ENCODE measurements at regions not wholly inside any gene's neighbourhood (a gene's known extent, or its start where the extent isn't known, plus 50 kb on each side); places are given as distances from the start of the nearest gene placed in this dataset.

GRCh38 chr5:113825176-113825575, 311.7 kb downstream of the YTHDC2 start:
- no peaks in the 10 kb centered on the region for H3K9me3 ChIP-seq (ENCODE audit: control insufficient read depth, low read length)
- H3K27me3 ChIP-seq (replicated peaks; ENCODE audit: control insufficient read depth, insufficient read depth, low read length), result no peaks in the 10 kb centered on the region
- no peak overlapping the region for H3K4me3 ChIP-seq (ENCODE audit: low read length)
- DNase-seq (ENCODE audit: low read depth), result no peak
- no peaks in the 10 kb centered on the region for H3K36me3 ChIP-seq (ENCODE audit: control insufficient read depth, insufficient read depth, low read length, severe bottlenecking)
- no peak overlapping the region for H3K9ac ChIP-seq (ENCODE audit: low read length)
- no peaks in the 10 kb centered on the region for H3K4me1 ChIP-seq (ENCODE audit: control insufficient read depth, insufficient read depth, low read length)

DNA sequence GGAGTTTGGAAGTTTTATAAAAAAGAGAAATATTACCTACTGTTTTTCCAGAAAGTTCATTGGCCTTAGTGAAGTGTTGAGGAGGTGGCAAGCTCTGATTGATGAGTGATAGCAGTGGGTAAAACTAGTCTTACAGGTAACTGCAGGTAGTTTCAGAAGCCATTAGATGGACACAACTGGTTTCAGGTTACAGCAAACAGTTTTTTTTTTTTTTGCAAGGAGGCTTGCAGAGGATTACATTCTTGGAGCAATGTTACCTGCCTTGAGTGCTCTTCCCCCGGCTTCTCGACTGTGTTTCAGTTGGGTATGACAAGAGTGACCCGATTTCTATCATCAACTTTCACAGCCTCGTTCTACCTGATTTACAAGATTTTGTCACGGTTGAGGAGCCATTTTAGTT, 333.4 kb downstream of the YTHDC2 start:
- Histone ChIP-seq H3K27me3 (replicated peaks; ENCODE audit: control insufficient read depth, insufficient read depth, low read length) (no peaks in the 10 kb centered on the region), H3K4me3 (ENCODE audit: low read length) (no peak overlapping the region), H3K36me3 (ENCODE audit: control insufficient read depth, insufficient read depth, low read length, severe bottlenecking) (no peaks in the 10 kb centered on the region), H3K9me3 (ENCODE audit: control insufficient read depth, low read length) (no peaks in the 10 kb centered on the region), H3K9ac (ENCODE audit: low read length) (no peak overlapping the region), H3K4me1 (ENCODE audit: control insufficient read depth, insufficient read depth, low read length) (no peaks in the 10 kb centered on the region)
- no peak for DNase-seq (ENCODE audit: low read depth)

DNA sequence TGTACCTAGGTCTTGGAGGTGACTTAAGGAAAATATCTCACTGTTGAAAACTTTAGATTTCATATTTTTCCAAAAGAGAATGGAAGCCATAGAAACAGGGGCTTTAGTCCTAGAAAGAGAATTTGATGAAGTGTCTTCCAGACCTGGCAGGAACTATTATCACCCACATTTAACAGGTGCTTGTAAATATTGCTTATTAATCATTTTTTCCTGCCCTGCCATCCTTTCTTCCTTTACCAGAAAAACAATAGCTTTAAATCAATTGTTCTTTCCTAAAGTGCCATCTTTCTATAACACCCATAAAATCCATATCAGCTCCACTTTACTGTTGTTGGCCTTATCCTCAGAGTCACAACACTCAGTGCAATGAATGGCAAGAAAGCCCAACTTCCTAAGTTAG, 350.9 kb downstream of the YTHDC2 start:
- Histone ChIP-seq H3K9me3 (ENCODE audit: control insufficient read depth, low read length) (peaks cover 4% of the 10 kb centered on the region), H3K4me1 (ENCODE audit: control insufficient read depth, insufficient read depth, low read length) (no peaks in the 10 kb centered on the region), H3K4me3 (ENCODE audit: low read length) (no peak overlapping the region), H3K27me3 (replicated peaks; ENCODE audit: control insufficient read depth, insufficient read depth, low read length) (no peaks in the 10 kb centered on the region), H3K9ac (ENCODE audit: low read length) (no peak overlapping the region), H3K36me3 (ENCODE audit: control insufficient read depth, insufficient read depth, low read length, severe bottlenecking) (no peaks in the 10 kb centered on the region)
- DNase-seq (ENCODE audit: low read depth), result no peak

GRCh38 chr5:113866763-113867162, 353.3 kb downstream of the YTHDC2 start:
- H3K9ac ChIP-seq (ENCODE audit: low read length), result no peak overlapping the region
- H3K4me1 ChIP-seq (ENCODE audit: control insufficient read depth, insufficient read depth, low read length), result no peaks in the 10 kb centered on the region
- H3K9me3 ChIP-seq (ENCODE audit: control insufficient read depth, low read length), result peaks cover 4% of the 10 kb centered on the region
- DNase-seq (ENCODE audit: low read depth), result no peak
- H3K27me3 ChIP-seq (replicated peaks; ENCODE audit: control insufficient read depth, insufficient read depth, low read length), result no peaks in the 10 kb centered on the region
- no peaks in the 10 kb centered on the region for H3K36me3 ChIP-seq (ENCODE audit: control insufficient read depth, insufficient read depth, low read length, severe bottlenecking)
- H3K4me3 ChIP-seq (ENCODE audit: low read length), result no peak overlapping the region

- DNase-seq (ENCODE audit: low read depth), result no peak
- H3K9me3 ChIP-seq (ENCODE audit: control insufficient read depth, low read length), result peaks cover 4% of the 10 kb centered on the region
- no peaks in the 10 kb centered on the region for H3K36me3 ChIP-seq (ENCODE audit: control insufficient read depth, insufficient read depth, low read length, severe bottlenecking)
- H3K4me3 ChIP-seq (ENCODE audit: low read length), result no peak overlapping the region
- H3K27me3 ChIP-seq (replicated peaks; ENCODE audit: control insufficient read depth, insufficient read depth, low read length), result no peaks in the 10 kb centered on the region
- H3K4me1 ChIP-seq (ENCODE audit: control insufficient read depth, insufficient read depth, low read length), result no peaks in the 10 kb centered on the region
- H3K9ac ChIP-seq (ENCODE audit: low read length), result no peak overlapping the region
Measured at GRCh38 chr5:113869611-113870010, 356.1 kb downstream of the YTHDC2 start.

- Histone ChIP-seq H3K27me3 (replicated peaks; ENCODE audit: control insufficient read depth, insufficient read depth, low read length) (no peaks in the 10 kb centered on the region), H3K36me3 (ENCODE audit: control insufficient read depth, insufficient read depth, low read length, severe bottlenecking) (no peaks in the 10 kb centered on the region), H3K4me3 (ENCODE audit: low read length) (no peak overlapping the region), H3K9me3 (ENCODE audit: control insufficient read depth, low read length) (peaks cover 4% of the 10 kb centered on the region), H3K4me1 (ENCODE audit: control insufficient read depth, insufficient read depth, low read length) (no peaks in the 10 kb centered on the region), H3K9ac (ENCODE audit: low read length) (no peak overlapping the region)
- no peak for DNase-seq (ENCODE audit: low read depth)
Measured at GRCh38 chr5:113871972-113872371, 358.5 kb downstream of the YTHDC2 start.

GRCh38 chr5:113875096-113875495, 361.6 kb downstream of the YTHDC2 start:
- Histone ChIP-seq H3K9ac (ENCODE audit: low read length) (no peak overlapping the region), H3K9me3 (ENCODE audit: control insufficient read depth, low read length) (peaks cover 2% of the 10 kb centered on the region), H3K36me3 (ENCODE audit: control insufficient read depth, insufficient read depth, low read length, severe bottlenecking) (no peaks in the 10 kb centered on the region), H3K4me3 (ENCODE audit: low read length) (no peak overlapping the region), H3K4me1 (ENCODE audit: control insufficient read depth, insufficient read depth, low read length) (no peaks in the 10 kb centered on the region), H3K27me3 (replicated peaks; ENCODE audit: control insufficient read depth, insufficient read depth, low read length) (no peaks in the 10 kb centered on the region)
- no peak for DNase-seq (ENCODE audit: low read depth)

GRCh38 chr5:113891491-113891890, 378.0 kb downstream of the YTHDC2 start:
- no peaks in the 10 kb centered on the region for H3K9me3 ChIP-seq (ENCODE audit: control insufficient read depth, low read length)
- H3K36me3 ChIP-seq (ENCODE audit: control insufficient read depth, insufficient read depth, low read length, severe bottlenecking), result no peaks in the 10 kb centered on the region
- no peak overlapping the region for H3K9ac ChIP-seq (ENCODE audit: low read length)
- no peaks in the 10 kb centered on the region for H3K4me1 ChIP-seq (ENCODE audit: control insufficient read depth, insufficient read depth, low read length)
- no peak for DNase-seq (ENCODE audit: low read depth)
- H3K4me3 ChIP-seq (ENCODE audit: low read length), result no peak overlapping the region
- no peaks in the 10 kb centered on the region for H3K27me3 ChIP-seq (replicated peaks; ENCODE audit: control insufficient read depth, insufficient read depth, low read length)

DNA sequence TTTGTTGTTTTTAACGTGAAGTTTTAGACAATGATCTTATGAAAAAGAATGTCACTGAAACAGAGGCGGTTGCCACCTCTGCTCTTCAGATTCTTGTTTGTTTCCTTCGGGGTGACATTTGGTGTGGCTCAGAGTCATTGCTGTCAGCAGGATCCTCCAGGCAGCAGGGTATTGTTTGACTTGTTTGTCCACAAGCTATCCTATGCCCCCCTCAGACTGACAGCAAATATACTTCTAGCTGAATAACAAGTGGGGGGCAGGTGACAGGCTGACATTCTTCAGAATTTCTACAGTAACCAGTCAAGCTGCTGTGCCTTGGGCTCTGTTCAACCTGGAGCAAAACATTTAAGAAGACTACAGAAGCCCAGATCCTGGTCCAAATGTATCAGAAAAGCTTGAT, 383.3 kb downstream of the YTHDC2 start:
- Histone ChIP-seq H3K4me1 (ENCODE audit: control insufficient read depth, insufficient read depth, low read length) (no peaks in the 10 kb centered on the region), H3K4me3 (ENCODE audit: low read length) (no peak overlapping the region), H3K9me3 (ENCODE audit: control insufficient read depth, low read length) (no peaks in the 10 kb centered on the region), H3K27me3 (replicated peaks; ENCODE audit: control insufficient read depth, insufficient read depth, low read length) (no peaks in the 10 kb centered on the region), H3K9ac (ENCODE audit: low read length) (no peak overlapping the region), H3K36me3 (ENCODE audit: control insufficient read depth, insufficient read depth, low read length, severe bottlenecking) (no peaks in the 10 kb centered on the region)
- no peak for DNase-seq (ENCODE audit: low read depth)

- Histone ChIP-seq H3K4me1 (ENCODE audit: control insufficient read depth, insufficient read depth, low read length) (no peaks in the 10 kb centered on the region), H3K9me3 (ENCODE audit: control insufficient read depth, low read length) (no peaks in the 10 kb centered on the region), H3K9ac (ENCODE audit: low read length) (no peak overlapping the region), H3K36me3 (ENCODE audit: control insufficient read depth, insufficient read depth, low read length, severe bottlenecking) (no peaks in the 10 kb centered on the region), H3K27me3 (replicated peaks; ENCODE audit: control insufficient read depth, insufficient read depth, low read length) (no peaks in the 10 kb centered on the region), H3K4me3 (ENCODE audit: low read length) (no peak overlapping the region)
- no peak for DNase-seq (ENCODE audit: low read depth)
Measured at GRCh38 chr5:113897748-113898147, 384.3 kb downstream of the YTHDC2 start.

DNA sequence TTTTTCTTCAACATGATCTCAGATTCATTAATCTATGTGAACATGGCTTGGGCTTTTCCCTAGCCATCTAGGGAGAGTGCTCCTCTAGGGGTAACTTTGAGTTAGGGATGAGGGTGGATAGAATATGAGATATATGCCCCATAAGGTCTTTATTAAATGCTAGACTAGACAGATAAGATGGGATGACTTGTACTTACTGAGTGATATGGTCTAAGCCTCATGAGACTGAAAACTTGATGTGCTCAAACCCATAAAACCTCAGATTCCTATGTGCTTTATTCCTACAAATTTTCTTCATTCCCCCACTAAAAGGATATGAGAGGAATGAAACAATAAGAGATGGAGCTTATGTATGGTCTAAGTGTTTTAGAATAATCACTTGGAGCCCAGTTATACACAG, 386.6 kb downstream of the YTHDC2 start:
- Histone ChIP-seq H3K36me3 (ENCODE audit: control insufficient read depth, insufficient read depth, low read length, severe bottlenecking) (no peaks in the 10 kb centered on the region), H3K27me3 (replicated peaks; ENCODE audit: control insufficient read depth, insufficient read depth, low read length) (no peaks in the 10 kb centered on the region), H3K9me3 (ENCODE audit: control insufficient read depth, low read length) (no peaks in the 10 kb centered on the region), H3K4me1 (ENCODE audit: control insufficient read depth, insufficient read depth, low read length) (no peaks in the 10 kb centered on the region), H3K9ac (ENCODE audit: low read length) (no peak overlapping the region), H3K4me3 (ENCODE audit: low read length) (no peak overlapping the region)
- no peak for DNase-seq (ENCODE audit: low read depth)

DNA sequence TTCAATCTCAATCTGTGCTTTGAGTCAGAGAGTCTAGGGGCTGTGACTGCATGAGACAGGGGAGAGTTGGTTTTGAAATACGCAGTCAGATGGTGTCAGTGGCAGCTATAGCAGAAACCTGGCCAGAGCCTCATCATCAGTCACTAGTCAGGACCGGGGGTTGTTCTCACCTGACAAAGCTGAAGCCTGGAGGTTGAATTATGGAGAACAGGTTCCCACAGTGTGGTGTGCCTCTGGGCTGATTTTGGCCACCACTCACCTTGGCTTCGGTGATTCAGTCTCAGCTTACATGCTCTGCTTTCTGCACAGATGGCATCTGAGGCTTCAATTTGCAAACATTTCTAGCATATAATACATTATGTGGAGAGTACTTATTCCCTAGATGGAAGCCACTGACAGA, 387.3 kb downstream of the YTHDC2 start:
- Histone ChIP-seq H3K4me3 (ENCODE audit: low read length) (no peak overlapping the region), H3K27me3 (replicated peaks; ENCODE audit: control insufficient read depth, insufficient read depth, low read length) (no peaks in the 10 kb centered on the region), H3K4me1 (ENCODE audit: control insufficient read depth, insufficient read depth, low read length) (no peaks in the 10 kb centered on the region), H3K9me3 (ENCODE audit: control insufficient read depth, low read length) (no peaks in the 10 kb centered on the region), H3K36me3 (ENCODE audit: control insufficient read depth, insufficient read depth, low read length, severe bottlenecking) (no peaks in the 10 kb centered on the region), H3K9ac (ENCODE audit: low read length) (no peak overlapping the region)
- DNase-seq (ENCODE audit: low read depth), result no peak

Data from adipocyte (in vitro differentiated cells).